Mucosa of stomach (tissue), 1 donor: ENCODE measurements at regions not wholly inside any gene's neighbourhood (a gene's known extent, or its start where the extent isn't known, plus 50 kb on each side); places are given as distances from the start of the nearest gene placed in this dataset.

Experiments used
- H3K27me3 ChIP-seq: one replicate; pipeline ENCODE4 v1.7.0; 2013; ENCODE audit warnings: mild to moderate bottlenecking, low read length; ENCODE audit not compliant: control insufficient read depth, insufficient read depth
- H3K36me3 ChIP-seq: one replicate; pipeline ENCODE4 v1.7.0; 2013; ENCODE audit warnings: low read length; ENCODE audit not compliant: control insufficient read depth, insufficient read depth
- H3K4me1 ChIP-seq: one replicate; pipeline ENCODE4 v1.7.0; 2013; ENCODE audit warnings: mild to moderate bottlenecking, low read length; ENCODE audit not compliant: control insufficient read depth, insufficient read depth
- H3K4me3 ChIP-seq: one replicate; pipeline ENCODE4 v1.7.0; 2013; ENCODE audit warnings: low read length
- H3K9ac ChIP-seq: one replicate; pipeline ENCODE4 v1.7.0; 2013; ENCODE audit warnings: mild to moderate bottlenecking, low read length, moderate library complexity
- H3K9me3 ChIP-seq: one replicate; pipeline ENCODE4 v1.7.0; 2013; ENCODE audit warnings: mild to moderate bottlenecking, low read length, moderate library complexity; ENCODE audit not compliant: control insufficient read depth
- donor health status: Pancreatic carcinoma.

GRCh38 chr10:78776756-78777155, 292.0 kb upstream of the ZMIZ1 start:
- peaks cover 3% of the 10 kb centered on the region for H3K27me3 ChIP-seq
- no peak overlapping the region for H3K4me3 ChIP-seq
- H3K9ac ChIP-seq, result no peak overlapping the region
- H3K4me1 ChIP-seq, result peaks cover 12% of the 10 kb centered on the region
- no peaks in the 10 kb centered on the region for H3K36me3 ChIP-seq
- no peaks in the 10 kb centered on the region for H3K9me3 ChIP-seq

GRCh38 chr10:78777466-78777865, 291.3 kb upstream of the ZMIZ1 start:
- H3K4me1 ChIP-seq, result peaks cover 12% of the 10 kb centered on the region
- peaks cover 3% of the 10 kb centered on the region for H3K27me3 ChIP-seq
- H3K36me3 ChIP-seq, result no peaks in the 10 kb centered on the region
- H3K9me3 ChIP-seq, result no peaks in the 10 kb centered on the region
- no peak overlapping the region for H3K9ac ChIP-seq
- no peak overlapping the region for H3K4me3 ChIP-seq

GRCh38 chr10:78777867-78778266, 290.9 kb upstream of the ZMIZ1 start:
- Histone ChIP-seq H3K4me3 (no peak overlapping the region), H3K9me3 (no peaks in the 10 kb centered on the region), H3K4me1 (peaks cover 12% of the 10 kb centered on the region), H3K9ac (no peak overlapping the region), H3K36me3 (no peaks in the 10 kb centered on the region), H3K27me3 (peaks cover 3% of the 10 kb centered on the region)

- peaks cover 12% of the 10 kb centered on the region for H3K4me1 ChIP-seq
- peaks cover 3% of the 10 kb centered on the region for H3K27me3 ChIP-seq
- H3K9me3 ChIP-seq, result no peaks in the 10 kb centered on the region
- no peak overlapping the region for H3K9ac ChIP-seq
- no peaks in the 10 kb centered on the region for H3K36me3 ChIP-seq
- no peak overlapping the region for H3K4me3 ChIP-seq
These were observed 290.1 kb upstream of the ZMIZ1 start for GRCh38 chr10:78778444-78779338.

GRCh38 chr10:78779339-78779955, 289.3 kb upstream of the ZMIZ1 start:
- Histone ChIP-seq H3K4me3 (no peak overlapping the region), H3K9ac (no peak overlapping the region), H3K4me1 (peaks cover 12% of the 10 kb centered on the region), H3K27me3 (peaks cover 3% of the 10 kb centered on the region), H3K9me3 (no peaks in the 10 kb centered on the region), H3K36me3 (no peaks in the 10 kb centered on the region)

- Histone ChIP-seq H3K36me3 (no peaks in the 10 kb centered on the region), H3K4me1 (peaks cover 5% of the 10 kb centered on the region), H3K4me3 (no peak overlapping the region), H3K27me3 (peaks cover 3% of the 10 kb centered on the region), H3K9me3 (no peaks in the 10 kb centered on the region), H3K9ac (no peak overlapping the region)
These were observed 288.2 kb upstream of the ZMIZ1 start for GRCh38 chr10:78780551-78780961.

GRCh38 chr10:78781251-78781913, 287.4 kb upstream of the ZMIZ1 start:
- Histone ChIP-seq H3K9ac (no peak overlapping the region), H3K27me3 (peaks cover 3% of the 10 kb centered on the region), H3K36me3 (no peaks in the 10 kb centered on the region), H3K4me3 (no peak overlapping the region), H3K9me3 (no peaks in the 10 kb centered on the region), H3K4me1 (no peaks in the 10 kb centered on the region)

- no peaks in the 10 kb centered on the region for H3K4me1 ChIP-seq
- no peaks in the 10 kb centered on the region for H3K9me3 ChIP-seq
- no peaks in the 10 kb centered on the region for H3K36me3 ChIP-seq
- H3K27me3 ChIP-seq, result peaks cover 3% of the 10 kb centered on the region
- no peak overlapping the region for H3K4me3 ChIP-seq
- H3K9ac ChIP-seq, result no peak overlapping the region
These were observed 286.8 kb upstream of the ZMIZ1 start for GRCh38 chr10:78781991-78782390.

GRCh38 chr10:78782441-78782840, 286.3 kb upstream of the ZMIZ1 start:
- Histone ChIP-seq H3K9me3 (no peaks in the 10 kb centered on the region), H3K4me3 (no peak overlapping the region), H3K4me1 (no peaks in the 10 kb centered on the region), H3K9ac (no peak overlapping the region), H3K27me3 (peaks cover 3% of the 10 kb centered on the region), H3K36me3 (no peaks in the 10 kb centered on the region)

GRCh38 chr10:78783753-78784152, 285.0 kb upstream of the ZMIZ1 start:
- Histone ChIP-seq H3K9ac (no peak overlapping the region), H3K27me3 (peaks cover 3% of the 10 kb centered on the region), H3K4me1 (no peaks in the 10 kb centered on the region), H3K9me3 (no peaks in the 10 kb centered on the region), H3K4me3 (no peak overlapping the region), H3K36me3 (no peaks in the 10 kb centered on the region)

GRCh38 chr10:78784546-78784945, 284.2 kb upstream of the ZMIZ1 start:
- Histone ChIP-seq H3K4me3 (no peak overlapping the region), H3K36me3 (no peaks in the 10 kb centered on the region), H3K4me1 (no peaks in the 10 kb centered on the region), H3K27me3 (no peaks in the 10 kb centered on the region), H3K9ac (no peak overlapping the region), H3K9me3 (no peaks in the 10 kb centered on the region)

- Histone ChIP-seq H3K27me3 (no peaks in the 10 kb centered on the region), H3K4me3 (no peak overlapping the region), H3K9me3 (no peaks in the 10 kb centered on the region), H3K36me3 (no peaks in the 10 kb centered on the region), H3K9ac (no peak overlapping the region), H3K4me1 (no peaks in the 10 kb centered on the region)
These were observed 283.7 kb upstream of the ZMIZ1 start for GRCh38 chr10:78785066-78785465.
